NB4 (cell line): ENCODE measurements at regions not wholly inside any gene's neighbourhood (a gene's known extent, or its start where the extent isn't known, plus 50 kb on each side); places are given as distances from the start of the nearest gene placed in this dataset.
A peak's percentile ranks its signal among the peaks of the same experiment; 100 is the strongest.

ENCODE experiments used
- DNase-seq: peaks from one replicate; pipeline ENCODE4 v3.0.0; 2010; ENCODE audit warnings: low read depth
- H3K4me3 ChIP-seq: one replicate; pipeline ENCODE4 v1.5.1; 2011; ENCODE audit warnings: mild to moderate bottlenecking, low read depth, low read length, moderate library complexity
- CTCF ChIP-seq: IDR thresholded peaks from one replicate; pipeline ENCODE4 v1.5.1; 2012; ENCODE audit warnings: low read depth, low read length
- MYC ChIP-seq: IDR thresholded peaks from 2 replicates; pipeline ENCODE4 v1.6.1; 2011; ENCODE audit warnings: low read depth, low read length
- POLR2A ChIP-seq: IDR thresholded peaks from 2 replicates; pipeline ENCODE4 v1.6.1; 2011; ENCODE audit warnings: mild to moderate bottlenecking; ENCODE audit not compliant: insufficient read length; ENCODE audit errors: extremely low read depth
- TF ChIP-seq, protein P1 (sequence below): IDR thresholded peaks from 2 replicates; pipeline ENCODE4 v1.6.1; 2011; ENCODE audit warnings: low read depth, low read length

DNA sequence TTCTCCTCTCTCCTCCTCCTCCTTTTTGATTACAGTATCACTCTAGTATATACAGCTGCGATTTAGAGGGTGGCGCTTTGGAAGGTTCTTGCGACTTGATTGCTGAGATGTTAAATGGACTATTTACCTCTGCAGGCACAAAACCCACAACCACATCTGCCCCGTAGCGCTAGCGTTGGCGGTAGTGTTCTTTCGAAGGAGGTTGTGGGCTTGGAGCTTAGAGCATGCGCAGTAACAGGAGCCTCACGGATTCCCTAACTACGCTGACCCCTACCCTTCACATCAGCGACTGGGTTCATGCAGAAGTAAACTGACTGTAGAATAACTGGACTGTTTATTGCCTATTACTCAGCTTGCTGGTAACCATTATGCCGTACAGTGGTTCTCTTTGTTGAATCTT lies 58.0 kb downstream of the CGGBP1 start:
- no peak overlapping the region for H3K4me3 ChIP-seq
- TF ChIP-seq MYC, result no peak
- TF ChIP-seq CTCF, result no peak
- TF ChIP-seq, protein P1, sequence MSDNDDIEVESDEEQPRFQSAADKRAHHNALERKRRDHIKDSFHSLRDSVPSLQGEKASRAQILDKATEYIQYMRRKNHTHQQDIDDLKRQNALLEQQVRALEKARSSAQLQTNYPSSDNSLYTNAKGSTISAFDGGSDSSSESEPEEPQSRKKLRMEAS, result no peak
- TF ChIP-seq POLR2A, result no peak

DNA sequence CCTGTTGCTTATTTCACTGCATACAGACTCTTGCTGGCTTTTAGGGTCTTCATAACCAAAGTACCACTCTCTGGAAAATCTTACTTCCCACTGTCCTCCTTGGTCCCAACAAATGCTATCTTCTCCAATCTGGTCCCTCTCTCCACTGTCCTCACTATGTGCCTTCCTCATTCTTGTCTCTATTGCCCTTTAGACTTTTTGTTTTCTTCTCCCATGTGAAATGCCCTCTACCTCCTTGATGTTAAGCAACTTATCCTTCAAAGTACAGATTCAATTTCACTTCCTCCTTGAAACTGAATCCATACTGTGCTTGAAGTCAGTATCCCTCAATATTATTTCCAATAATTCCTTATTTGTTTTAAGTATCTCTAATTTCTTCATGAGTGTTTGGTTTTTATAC lies 60.8 kb downstream of the CGGBP1 start:
- TF ChIP-seq CTCF (no peak), POLR2A (no peak), MYC (no peak)
- TF ChIP-seq, protein P1, result no peak
- DNase-seq, result peak; percentile 18
- H3K4me3 ChIP-seq, result no peak overlapping the region

More for the DNA sequence above, 58.0 kb downstream of the CGGBP1 start:
- DNase-seq, result peak; percentile 37

DNA sequence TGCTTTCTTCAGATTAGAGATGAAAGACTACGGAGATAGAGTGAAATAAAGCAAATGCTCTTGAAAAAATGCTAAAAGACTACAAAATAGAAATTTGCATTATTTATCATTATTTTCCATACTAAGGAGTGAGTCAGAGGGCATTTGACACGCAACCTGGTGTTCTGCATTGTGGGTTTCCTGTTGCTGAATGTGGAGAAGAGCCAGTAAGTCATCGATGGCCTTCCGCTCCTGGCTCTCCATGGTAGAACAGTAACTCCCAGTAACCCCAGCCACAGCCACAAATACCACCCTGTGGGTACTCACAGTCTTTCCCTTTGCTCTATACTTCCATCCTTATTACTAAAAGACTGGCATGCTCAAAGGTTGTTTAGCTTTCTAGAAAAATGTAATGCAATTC lies 61.5 kb downstream of the CGGBP1 start:
- H3K4me3 ChIP-seq, result no peak overlapping the region
- no peak for TF ChIP-seq CTCF
- TF ChIP-seq POLR2A, result no peak
- no peak for TF ChIP-seq MYC
- TF ChIP-seq, protein P1, result no peak
- DNase-seq, result peak; percentile 68

DNA sequence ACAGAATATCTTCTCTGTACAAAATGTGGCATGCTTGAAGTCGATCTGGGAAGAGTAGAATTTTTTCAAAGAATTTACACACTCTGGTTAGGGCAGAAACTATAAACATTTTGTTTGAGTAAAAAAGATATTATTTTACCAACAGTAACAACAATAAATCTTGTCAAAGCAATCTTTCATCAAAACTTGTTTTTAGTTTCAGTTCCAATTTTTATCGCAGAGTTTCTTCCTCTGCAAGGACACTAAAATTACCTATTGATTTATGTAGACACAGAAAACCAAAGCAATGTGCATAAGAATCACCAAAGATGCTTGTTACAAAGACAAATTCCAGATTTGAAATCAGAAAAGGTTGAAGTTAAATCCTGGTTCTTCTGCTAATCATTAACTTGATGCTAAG lies 61.9 kb downstream of the CGGBP1 start:
- DNase-seq, result no peak
- no peak for TF ChIP-seq POLR2A
- TF ChIP-seq CTCF, result no peak
- TF ChIP-seq MYC, result no peak
- TF ChIP-seq, protein P1, result no peak
- H3K4me3 ChIP-seq, result no peak overlapping the region

DNA sequence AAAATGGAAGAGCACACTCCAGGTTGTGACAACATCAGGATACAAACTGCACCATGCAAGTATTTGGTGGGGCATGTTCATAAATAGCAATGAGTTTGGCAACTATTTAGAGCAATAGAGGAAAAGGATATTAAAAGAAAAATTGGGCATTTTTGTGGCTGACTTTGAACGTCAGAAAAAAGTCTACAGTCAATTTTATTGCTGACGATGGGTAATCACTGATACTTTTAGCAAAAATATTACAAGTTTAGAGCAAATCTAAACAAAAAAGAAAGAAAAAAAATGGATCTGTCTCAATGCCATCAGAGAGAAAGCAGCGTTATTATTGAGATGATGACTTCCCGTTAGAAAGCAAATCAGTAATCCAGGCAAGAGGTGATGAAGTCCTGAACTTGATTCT lies 65.2 kb downstream of the CGGBP1 start:
- DNase-seq, result no peak
- H3K4me3 ChIP-seq, result no peak overlapping the region
- TF ChIP-seq CTCF, result no peak
- no peak for TF ChIP-seq POLR2A
- TF ChIP-seq, protein P1, result no peak
- no peak for TF ChIP-seq MYC

- H3K4me3 ChIP-seq, result no peak overlapping the region
- TF ChIP-seq MYC (no peak), CTCF (no peak), POLR2A (no peak)
- TF ChIP-seq, protein P1, result no peak
- no peak for DNase-seq
These were observed 70.9 kb downstream of the CGGBP1 start for GRCh38 chr3:87987952-87988351.
